Psoas muscle (tissue), 7 donors: ENCODE measurements at regions not wholly inside any gene's neighbourhood (a gene's known extent, or its start where the extent isn't known, plus 50 kb on each side); places are given as distances from the start of the nearest gene placed in this dataset.

ENCODE experiments used
- ATAC-seq, 4 donors: fragments of 200-7000 bp; cut with Tn5 transposase; one replicate each; pipeline ENCODE4 v1.9.1; 2020; ENCODE audit warnings: moderate library complexity in 3 of 4, mild to moderate bottlenecking in 2 of 4
- DNase-seq, 2 donors: peaks; one replicate each; pipeline ENCODE4 v3.0.0-alpha.2; 2020
- H3K27ac ChIP-seq: fragments of 200-600 bp; one replicate; pipeline ENCODE4 v1.8.0; 2022
- H3K27me3 ChIP-seq, 3 donors: fragments of 200-600 bp in 1 of 3; one replicate each; pipeline versions ENCODE4 v1.6.1 to v1.8.0; 2013 to 2022; ENCODE audit warnings: low read length in 2 of 3, mild to moderate bottlenecking in 2 of 3, moderate library complexity in 1 of 3; ENCODE audit not compliant: insufficient read depth in 3 of 3
- H3K36me3 ChIP-seq, 2 donors: fragments of 200-600 bp in 1 of 2; one replicate each; pipeline versions ENCODE4 v1.6.1 to v1.8.0; 2013 to 2022; ENCODE audit warnings: low read depth in 1 of 2, mild to moderate bottlenecking in 1 of 2, moderate library complexity in 1 of 2; ENCODE audit not compliant: insufficient read depth in 1 of 2
- H3K4me1 ChIP-seq: fragments of 200-600 bp; one replicate; pipeline ENCODE4 v1.8.0; 2022
- H3K4me3 ChIP-seq: fragments of 200-600 bp; one replicate; pipeline ENCODE4 v1.8.0; 2022; ENCODE audit warnings: mild to moderate bottlenecking
- H3K9me3 ChIP-seq: fragments of 200-600 bp; one replicate; pipeline ENCODE4 v1.8.0; 2022
- CTCF ChIP-seq: fragments of 200-600 bp; IDR thresholded peaks from one replicate; pipeline ENCODE4 v1.8.0; 2022; ENCODE audit warnings: antibody characterized with exemption
- WGBS, 3 donors: extraction: QIAGEN DNeasy Blood & Tissue Kit; methylation state at CpG; one replicate each; pipeline versions ENCODE4 v1.1.6 to v1.1.7; 2013; 5-methylcytosine and 5-hydroxymethylcytosine counted together
- intact Hi-C, 2 donors: fragments of 100-400 bp; cut with DNase I; formaldehyde crosslinking; loops; one replicate each; pipeline versions ENCODE4 v1.11.0 to v1.14.2; 2022
- donor health status: healthy with polysubstance abuse.
- donor health status: DM: no; HTN: no; CAD: no; lungs with moderate emphysema.
- donor health status: Bipolar disorder and iron deficiency.
- donor health status: healthy.
- donor health status: DM: yes; HTN: yes; CAD: no.
- donor health status: DM: no; HTN: no; CAD: no.
- donor health status: DM: yes; HTN: yes; CAD: no.

GRCh38 chr3:19052874-19053273 lies 95.4 kb upstream of the KCNH8 start:
- no peak for TF ChIP-seq CTCF
- Histone ChIP-seq H3K36me3 (no peaks in the 10 kb centered on the region), H3K27me3 (no peaks in the 10 kb centered on the region), H3K4me3 (no peak overlapping the region), H3K27ac (no peak overlapping the region), H3K9me3 (no peaks in the 10 kb centered on the region), H3K4me1 (no peaks in the 10 kb centered on the region)
- WGBS, 3 donors: 86 to 98% (median 89%) methylated on average over 1 of the region's 1 CpG
- intact Hi-C loops: no loop called here
- no peak for ATAC-seq
- no peak for DNase-seq

- H3K4me3 ChIP-seq: no peak overlapping the region
- no peaks in the 10 kb centered on the region for H3K4me1 ChIP-seq
- intact Hi-C loops: loop anchor here in 1 of 2 donors (5.0 kb wide), 1 partner anchor 821 kb away; no protein-coding TSS in a partner anchor
- H3K9me3 ChIP-seq: no peaks in the 10 kb centered on the region
- no peak overlapping the region for H3K27ac ChIP-seq
- peak; percentile 14 for TF ChIP-seq CTCF
- ATAC-seq: no peak
- DNase-seq: no peak
- no peaks in the 10 kb centered on the region for H3K36me3 ChIP-seq
- 66 to 82% (median 76%) methylated on average over 1 of the region's 1 CpG for WGBS, 3 donors
- H3K27me3 ChIP-seq: no peaks in the 10 kb centered on the region
These were observed 101.9 kb upstream of the KCNH8 start for GRCh38 chr3:19046440-19046839.

GRCh38 chr3:19030522-19030839 lies 117.8 kb upstream of the KCNH8 start:
- intact Hi-C loops: no loop called here
- ATAC-seq: no peak
- WGBS, 3 donors: 45 to 57% (median 52%) methylated on average over 4 of the region's 4 CpGs

GRCh38 chr3:19029837-19030521 lies 118.3 kb upstream of the KCNH8 start:
- DNase-seq (no peak), ATAC-seq (no peak)
- Histone ChIP-seq H3K27ac (no peak overlapping the region), H3K4me1 (no peaks in the 10 kb centered on the region), H3K9me3 (no peaks in the 10 kb centered on the region), H3K36me3 (no peaks in the 10 kb centered on the region), H3K27me3 (no peaks in the 10 kb centered on the region), H3K4me3 (no peak overlapping the region)
- intact Hi-C loops: no loop called here
- no peak for TF ChIP-seq CTCF
- WGBS, 3 donors: 85 to 93% (median 87%) methylated on average over 2 of the region's 2 CpGs

More at GRCh38 chr3:19030522-19030839, 117.8 kb upstream of the KCNH8 start:
- H3K27me3 ChIP-seq: no peaks in the 10 kb centered on the region
- no peak for TF ChIP-seq CTCF
- H3K4me3 ChIP-seq: no peak overlapping the region
- H3K4me1 ChIP-seq: no peaks in the 10 kb centered on the region
- no peaks in the 10 kb centered on the region for H3K36me3 ChIP-seq
- DNase-seq: no peak
- no peak overlapping the region for H3K27ac ChIP-seq
- no peaks in the 10 kb centered on the region for H3K9me3 ChIP-seq

- no peak for TF ChIP-seq CTCF
- Histone ChIP-seq H3K9me3 (no peaks in the 10 kb centered on the region), H3K36me3 (no peaks in the 10 kb centered on the region), H3K27ac (no peak overlapping the region), H3K4me1 (no peaks in the 10 kb centered on the region), H3K27me3 (no peaks in the 10 kb centered on the region), H3K4me3 (no peak overlapping the region)
- intact Hi-C loops: no loop called here
- ATAC-seq (no peak), DNase-seq (no peak)
- WGBS, 3 donors: 84 to 100% (median 92%) methylated on average over 1 of the region's 1 CpG
These were observed 122.9 kb upstream of the KCNH8 start for GRCh38 chr3:19025441-19025840.
